ENCODE measurements at regions not wholly inside any gene's neighbourhood (a gene's known extent, or its start where the extent isn't known, plus 50 kb on each side); places are given as distances from the start of the nearest gene placed in this dataset.

- Mint-ChIP-seq H3K9me3 (peaks cover 0 to 9% (median 0%) of the 10 kb centered on the region in 9 donors), H3K36me3 (no peaks in the 10 kb centered on the region), H3K4me3 (no peak overlapping the region), H3K4me1 (no peaks in the 10 kb centered on the region), H3K27ac (no peak overlapping the region), H3K27me3 (peaks cover 0 to 12% (median 2%) of the 10 kb centered on the region in 5 donors)
- POLR2A ChIA-PET, result no interaction called here
- DNase-seq (no peak), ATAC-seq (no peak)
These were observed 664.1 kb upstream of the CAMK1G start for GRCh38 chr1:208919371-208919770.

GRCh38 chr1:208921259-208921658 lies 662.3 kb upstream of the CAMK1G start:
- POLR2A ChIA-PET, result no interaction called here
- ATAC-seq (no peak), DNase-seq (no peak)
- Mint-ChIP-seq H3K4me3 (no peak overlapping the region), H3K9me3 (peaks cover 0 to 9% (median 0%) of the 10 kb centered on the region in 9 donors), H3K36me3 (no peaks in the 10 kb centered on the region), H3K4me1 (no peaks in the 10 kb centered on the region), H3K27ac (no peak overlapping the region), H3K27me3 (peaks cover 0 to 10% (median 2%) of the 10 kb centered on the region in 5 donors)

GRCh38 chr1:208923456-208923855 lies 660.1 kb upstream of the CAMK1G start:
- no peak for DNase-seq
- H3K27ac Mint-ChIP-seq, result no peak overlapping the region

GRCh38 chr1:208923946-208924720 lies 659.4 kb upstream of the CAMK1G start:
- Mint-ChIP-seq H3K36me3 (no peaks in the 10 kb centered on the region), H3K27me3 (peaks cover 0 to 17% (median 2%) of the 10 kb centered on the region in 5 donors), H3K9me3 (peaks cover 0 to 15% (median 0%) of the 10 kb centered on the region in 9 donors), H3K4me3 (no peak overlapping the region), H3K4me1 (no peaks in the 10 kb centered on the region), H3K27ac (peak overlapping the region in 1 of 10 donors; percentile 54)
- no peak for ATAC-seq
- DNase-seq, result no peak
- POLR2A ChIA-PET, result no interaction called here

More at GRCh38 chr1:208923456-208923855, 660.1 kb upstream of the CAMK1G start:
- Mint-ChIP-seq H3K4me3 (no peak overlapping the region), H3K4me1 (no peaks in the 10 kb centered on the region), H3K36me3 (no peaks in the 10 kb centered on the region), H3K27me3 (peaks cover 0 to 17% (median 2%) of the 10 kb centered on the region in 5 donors), H3K9me3 (peaks cover 0 to 15% (median 0%) of the 10 kb centered on the region in 9 donors)
- POLR2A ChIA-PET, result no interaction called here
- ATAC-seq, result no peak

DNA sequence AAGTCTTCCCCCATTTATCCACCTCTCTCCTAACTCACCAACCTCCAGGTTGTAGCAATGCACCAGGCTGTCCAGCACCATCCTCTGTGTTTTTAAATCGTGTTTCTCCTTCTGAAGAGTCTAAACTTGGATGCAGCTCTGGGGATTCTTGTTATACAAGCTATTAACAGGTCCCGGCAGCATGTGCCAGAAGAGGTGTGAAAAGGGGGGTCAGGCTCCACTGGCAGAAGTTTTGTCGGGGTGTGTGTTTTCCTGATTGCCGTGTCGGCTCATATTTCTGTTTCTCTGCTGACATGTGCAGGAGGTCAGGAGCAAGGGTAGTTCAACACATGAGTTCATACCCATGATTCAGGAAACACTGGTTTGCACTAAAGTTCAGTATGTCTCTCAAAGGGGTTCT lies 658.6 kb upstream of the CAMK1G start:
- POLR2A ChIA-PET, result no interaction called here
- Mint-ChIP-seq H3K9me3 (peaks cover 0 to 11% (median 0%) of the 10 kb centered on the region in 9 donors), H3K36me3 (no peaks in the 10 kb centered on the region), H3K4me3 (no peak overlapping the region), H3K27ac (no peak overlapping the region), H3K4me1 (no peaks in the 10 kb centered on the region), H3K27me3 (peaks cover 0 to 12% (median 3%) of the 10 kb centered on the region in 5 donors)
- DNase-seq (no peak), ATAC-seq (no peak)

DNA sequence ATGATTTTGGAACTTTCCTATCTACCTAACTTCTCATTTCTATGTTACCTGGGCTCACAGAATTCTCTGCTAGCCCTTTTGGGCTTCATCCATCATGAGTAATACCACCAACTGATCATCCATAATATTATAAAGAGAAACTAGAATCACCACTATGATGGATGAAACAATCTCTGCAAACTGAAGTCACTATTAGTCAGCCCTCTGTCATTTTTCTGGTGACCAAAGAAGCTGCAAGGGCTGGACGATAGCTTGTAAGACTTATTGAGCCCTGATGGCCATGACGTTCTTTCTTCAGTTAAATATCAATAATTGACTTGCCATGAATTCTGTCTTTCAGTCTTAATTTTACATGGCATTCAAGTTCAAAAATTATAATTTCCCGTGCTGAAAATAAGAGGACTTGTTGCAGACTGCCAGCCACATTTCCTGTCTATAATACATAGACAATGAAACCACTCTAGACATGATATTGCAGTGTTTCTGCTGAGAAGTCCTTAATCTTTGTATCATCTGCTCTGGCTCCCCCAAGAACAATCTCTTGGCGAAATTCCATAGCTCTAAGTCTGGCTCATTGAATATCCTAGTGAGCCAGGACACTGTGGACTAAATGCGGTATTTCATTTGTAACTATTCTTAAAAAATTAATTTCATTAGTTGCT lies 655.0 kb upstream of the CAMK1G start:
- no peak for DNase-seq
- peaks cover 0 to 6% (median 0%) of the 10 kb centered on the region in 9 donors for H3K9me3 Mint-ChIP-seq
- no peak overlapping the region for H3K4me3 Mint-ChIP-seq
- H3K27me3 Mint-ChIP-seq, result peaks cover under 1 to 10% (median 3%) of the 10 kb centered on the region in 5 donors
- no peak for ATAC-seq
- no peaks in the 10 kb centered on the region for H3K4me1 Mint-ChIP-seq
- no peaks in the 10 kb centered on the region for H3K36me3 Mint-ChIP-seq
- POLR2A ChIA-PET, result no interaction called here
- no peak overlapping the region for H3K27ac Mint-ChIP-seq

GRCh38 chr1:208929575-208929974 lies 653.9 kb upstream of the CAMK1G start:
- DNase-seq, result no peak
- Mint-ChIP-seq H3K9me3 (peaks cover 0 to 6% (median 0%) of the 10 kb centered on the region in 9 donors), H3K27me3 (peaks cover 2 to 11% (median 4%) of the 10 kb centered on the region in 5 donors), H3K27ac (no peak overlapping the region), H3K4me3 (no peak overlapping the region), H3K4me1 (no peaks in the 10 kb centered on the region), H3K36me3 (no peaks in the 10 kb centered on the region)
- POLR2A ChIA-PET, result no interaction called here
- ATAC-seq, result no peak

GRCh38 chr1:208931936-208932335 lies 651.6 kb upstream of the CAMK1G start:
- no peaks in the 10 kb centered on the region for H3K4me1 Mint-ChIP-seq
- no peaks in the 10 kb centered on the region for H3K36me3 Mint-ChIP-seq

GRCh38 chr1:208933984-208934525 lies 649.5 kb upstream of the CAMK1G start:
- Mint-ChIP-seq H3K9me3 (peaks cover 0 to 4% (median 0%) of the 10 kb centered on the region in 9 donors), H3K27me3 (peaks cover 0 to 15% (median 2%) of the 10 kb centered on the region in 5 donors), H3K27ac (no peak overlapping the region), H3K4me1 (no peaks in the 10 kb centered on the region), H3K36me3 (no peaks in the 10 kb centered on the region), H3K4me3 (no peak overlapping the region)
- ATAC-seq (no peak), DNase-seq (no peak)
- POLR2A ChIA-PET, result no interaction called here

More at GRCh38 chr1:208931936-208932335, 651.6 kb upstream of the CAMK1G start:
- no peak overlapping the region for H3K27ac Mint-ChIP-seq
- DNase-seq, result no peak
- H3K9me3 Mint-ChIP-seq, result peaks cover 0 to 3% (median 0%) of the 10 kb centered on the region in 9 donors
- POLR2A ChIA-PET, result no interaction called here
- peaks cover 0 to 15% (median 2%) of the 10 kb centered on the region in 5 donors for H3K27me3 Mint-ChIP-seq
- no peak for ATAC-seq
- H3K4me3 Mint-ChIP-seq, result no peak overlapping the region

DNA sequence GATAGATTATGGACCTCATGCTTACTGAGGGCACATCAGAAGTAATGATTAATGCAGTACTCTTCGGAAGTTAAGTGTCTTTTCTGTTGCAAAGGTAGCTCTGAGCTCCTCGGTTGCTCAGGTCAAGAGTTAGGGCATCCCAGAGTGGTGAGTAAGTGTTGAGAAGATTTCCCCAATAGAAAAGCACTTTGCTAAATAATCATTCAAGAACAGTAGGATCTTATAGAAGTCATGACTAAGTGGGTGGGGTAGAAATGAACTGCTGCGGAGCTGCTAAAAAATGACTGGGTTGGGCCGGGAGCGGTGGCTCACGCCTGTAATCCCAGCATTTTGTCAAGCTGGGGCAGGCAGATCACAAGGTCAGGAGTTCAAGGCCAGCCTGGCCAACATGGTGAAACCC lies 648.6 kb upstream of the CAMK1G start:
- no peaks in the 10 kb centered on the region for H3K36me3 Mint-ChIP-seq
- no peak overlapping the region for H3K27ac Mint-ChIP-seq
- H3K27me3 Mint-ChIP-seq, result peaks cover 0 to 15% (median 2%) of the 10 kb centered on the region in 5 donors
- H3K4me1 Mint-ChIP-seq, result no peaks in the 10 kb centered on the region
- POLR2A ChIA-PET, result no interaction called here
- no peak for DNase-seq
- H3K4me3 Mint-ChIP-seq, result no peak overlapping the region
- H3K9me3 Mint-ChIP-seq, result peaks cover 0 to 4% (median 0%) of the 10 kb centered on the region in 9 donors
- ATAC-seq, result no peak

- H3K4me1 Mint-ChIP-seq, result no peaks in the 10 kb centered on the region
- H3K27me3 Mint-ChIP-seq, result peaks cover 0 to 15% (median 2%) of the 10 kb centered on the region in 5 donors
- H3K27ac Mint-ChIP-seq, result no peak overlapping the region
- peaks cover 0 to 4% (median 0%) of the 10 kb centered on the region in 9 donors for H3K9me3 Mint-ChIP-seq
- no peak for ATAC-seq
- POLR2A ChIA-PET, result no interaction called here
- H3K4me3 Mint-ChIP-seq, result no peak overlapping the region
- H3K36me3 Mint-ChIP-seq, result no peaks in the 10 kb centered on the region
- DNase-seq, result no peak
These were observed 647.9 kb upstream of the CAMK1G start for GRCh38 chr1:208935517-208936187.

GRCh38 chr1:208939537-208940085 lies 643.9 kb upstream of the CAMK1G start:
- no peaks in the 10 kb centered on the region for H3K4me1 Mint-ChIP-seq
- no peak overlapping the region for H3K27ac Mint-ChIP-seq
- no peak for DNase-seq
- ATAC-seq, result no peak
- POLR2A ChIA-PET, result interaction anchor here (0.6 kb wide), 1 partner anchor 748 kb away, joined by 3 read pairs; no protein-coding TSS in a partner anchor
- no peak overlapping the region for H3K4me3 Mint-ChIP-seq
- peaks cover 0 to 4% (median 0%) of the 10 kb centered on the region in 9 donors for H3K9me3 Mint-ChIP-seq
- H3K27me3 Mint-ChIP-seq, result peaks cover 4 to 24% (median 7%) of the 10 kb centered on the region in 5 donors
- no peaks in the 10 kb centered on the region for H3K36me3 Mint-ChIP-seq

Measured in naive thymus-derived CD8-positive, alpha-beta T cell (primary cell).